ENCODE measurements at regions not wholly inside any gene's neighbourhood (a gene's known extent, or its start where the extent isn't known, plus 50 kb on each side); places are given as distances from the start of the nearest gene placed in this dataset.

DNA sequence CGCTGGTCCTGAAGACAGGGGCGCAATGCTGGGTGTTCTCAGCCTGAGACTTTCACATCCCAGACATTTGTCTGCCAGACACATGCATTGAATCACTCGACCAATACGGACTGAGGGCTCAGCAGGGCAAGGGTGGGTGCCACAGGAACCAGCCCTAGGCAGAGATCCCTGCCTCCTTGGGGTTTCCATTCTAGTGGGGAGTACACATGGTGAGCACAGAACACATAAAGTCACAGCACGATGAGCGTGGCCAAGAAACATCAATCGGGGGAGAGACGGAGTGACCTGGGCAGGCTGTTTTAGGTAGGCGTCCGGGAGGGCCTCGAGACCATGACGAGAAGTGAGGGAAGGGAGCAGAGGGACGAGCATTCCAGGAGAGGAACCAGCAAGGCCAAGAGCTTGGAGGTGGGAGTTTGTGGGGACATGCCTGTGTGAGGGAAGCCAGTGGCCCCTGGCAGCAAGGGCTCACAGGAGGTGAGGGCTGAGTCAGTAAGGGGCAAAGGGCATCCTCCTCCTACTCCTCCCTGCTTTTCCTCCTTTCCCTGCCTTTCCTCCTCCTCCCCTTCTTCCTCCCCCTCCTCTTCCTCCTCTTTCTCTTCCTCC, 126.3 kb upstream of the PEG3 start:
- ChIA-PET POLR2A (no interaction called here), CTCF (no interaction called here)
- Histone ChIP-seq H3K9me3 (peaks cover 49% of the 10 kb centered on the region), H3K4me2 (no peak overlapping the region), H3K4me3 (no peak overlapping the region), H3K27ac (no peak overlapping the region), H3K4me1 (no peaks in the 10 kb centered on the region)
- TF ChIP-seq FOSL2 (IDR thresholded peaks at IDR 0.05) = no peak
- no peak for TF ChIP-seq FOSL2 (CRISPR knock-in tag; IDR thresholded peaks at IDR 0.05)
- no peak for TF ChIP-seq KDM5A (IDR thresholded peaks at IDR 0.05)
- no peak for TF ChIP-seq CBX2 (IDR thresholded peaks at IDR 0.05; ENCODE audit: borderline replicate concordance, low read depth)
- no peak for TF ChIP-seq HEYL (CRISPR knock-in tag; IDR thresholded peaks at IDR 0.05)
- no peak for TF ChIP-seq CHD2 (IDR thresholded peaks at IDR 0.05; ENCODE audit: low read length, partially characterized antibody)
- DNase-seq (ENCODE audit: low read depth in 1 of 2, low spot score in 1 of 2) = no peak
- no peak for ATAC-seq
- WGBS (ENCODE audit: missing lambda C conversion rate) = 14% methylated on average over 13 of the region's 13 CpGs
- no peak for FAIRE-seq

- Histone ChIP-seq H3K4me2 (no peak overlapping the region), H3K27ac (no peak overlapping the region), H3K4me3 (no peak overlapping the region), H3K4me1 (no peaks in the 10 kb centered on the region), H3K9me3 (peaks cover 55% of the 10 kb centered on the region)
- FAIRE-seq = no peak
- DNase-seq (ENCODE audit: low read depth in 1 of 2, low spot score in 1 of 2) = no peak
- WGBS (ENCODE audit: missing lambda C conversion rate) = 2% methylated on average over 2 of the region's 2 CpGs
- CTCF ChIA-PET = no interaction called here
- no peak for ATAC-seq
- POLR2A ChIA-PET = no interaction called here
- TF ChIP-seq FOSL2 (IDR thresholded peaks at IDR 0.05) (no peak), FOSL2 (CRISPR knock-in tag; IDR thresholded peaks at IDR 0.05) (no peak), USF2 (IDR thresholded peaks at IDR 0.05) (no peak), EHMT2 (IDR thresholded peaks at IDR 0.05; ENCODE audit: low read depth) (no peak), POLR2AphosphoS2 (conservative IDR thresholded peaks at IDR 0.05; ENCODE audit: low read length) (no peak)
Observed at GRCh38 chr19:56969156-56969555, 128.6 kb upstream of the PEG3 start.

- ATAC-seq (no peak), DNase-seq (ENCODE audit: low read depth in 1 of 2, low spot score in 1 of 2) (no peak), FAIRE-seq (no peak)
- TF ChIP-seq MAX (IDR thresholded peaks at IDR 0.05) = no peak
- no peak for TF ChIP-seq CTCF (IDR thresholded peaks at IDR 0.05)
- TF ChIP-seq CBX2 (IDR thresholded peaks at IDR 0.05; ENCODE audit: borderline replicate concordance, low read depth) = no peak
- TF ChIP-seq NR3C1 (IDR thresholded peaks at IDR 0.05) = no peak
- TF ChIP-seq CHD4 (IDR thresholded peaks at IDR 0.05; ENCODE audit: borderline replicate concordance) = no peak
- no peak for TF ChIP-seq POLR2A (IDR thresholded peaks at IDR 0.05; ENCODE audit: low read length)
- TF ChIP-seq PBX3 (IDR thresholded peaks at IDR 0.05) = no peak
- TF ChIP-seq, protein P1, sequence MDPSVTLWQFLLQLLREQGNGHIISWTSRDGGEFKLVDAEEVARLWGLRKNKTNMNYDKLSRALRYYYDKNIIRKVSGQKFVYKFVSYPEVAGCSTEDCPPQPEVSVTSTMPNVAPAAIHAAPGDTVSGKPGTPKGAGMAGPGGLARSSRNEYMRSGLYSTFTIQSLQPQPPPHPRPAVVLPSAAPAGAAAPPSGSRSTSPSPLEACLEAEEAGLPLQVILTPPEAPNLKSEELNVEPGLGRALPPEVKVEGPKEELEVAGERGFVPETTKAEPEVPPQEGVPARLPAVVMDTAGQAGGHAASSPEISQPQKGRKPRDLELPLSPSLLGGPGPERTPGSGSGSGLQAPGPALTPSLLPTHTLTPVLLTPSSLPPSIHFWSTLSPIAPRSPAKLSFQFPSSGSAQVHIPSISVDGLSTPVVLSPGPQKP (IDR thresholded peaks at IDR 0.05; ENCODE audit: low read depth, low read length) = no peak
- TF ChIP-seq JUNB (IDR thresholded peaks at IDR 0.05) = no peak
- no peak for TF ChIP-seq BCL3 (IDR thresholded peaks at IDR 0.05)
- no peak for TF ChIP-seq FOXS1 (CRISPR knock-in tag; IDR thresholded peaks at IDR 0.05)
- TF ChIP-seq NFE2L2 (conservative IDR thresholded peaks at IDR 0.05; ENCODE audit: low read length) = no peak
- TF ChIP-seq HEYL (CRISPR knock-in tag; IDR thresholded peaks at IDR 0.05) = no peak
- TF ChIP-seq RNF2 (IDR thresholded peaks at IDR 0.05; ENCODE audit: borderline replicate concordance, low read depth) = no peak
- TF ChIP-seq ZSCAN20 (CRISPR knock-in tag; IDR thresholded peaks at IDR 0.05) = no peak
- TF ChIP-seq SMC3 (IDR thresholded peaks at IDR 0.05) = no peak
- TF ChIP-seq RFX5 (IDR thresholded peaks at IDR 0.05) = no peak
- H3K4me1 ChIP-seq = no peaks in the 10 kb centered on the region
- no peak overlapping the region for H3K27ac ChIP-seq
- H3K4me3 ChIP-seq = no peak overlapping the region
- under 1% methylated on average over 6 of the region's 6 CpGs for WGBS (ENCODE audit: missing lambda C conversion rate)
- H3K9me3 ChIP-seq = peaks cover 61% of the 10 kb centered on the region
- ChIA-PET CTCF (no interaction called here), POLR2A (no interaction called here)
- H3K4me2 ChIP-seq = no peak overlapping the region
Observed at GRCh38 chr19:56969759-56970178, 129.2 kb upstream of the PEG3 start.

Measured in A549 (cell line).